ENCODE measurements at regions not wholly inside any gene's neighbourhood (a gene's known extent, or its start where the extent isn't known, plus 50 kb on each side); places are given as distances from the start of the nearest gene placed in this dataset.
"Not testable (repeated sequence)": the region's sequence is repeated elsewhere in the genome, so short reads cannot be mapped to it uniquely, and the experiment has no call there.

- TF ChIP-seq CTCF (IDR thresholded peaks at IDR 0.05): no peak
- intact Hi-C loops (cut with DNase I; ENCODE audit: low total_unique reads): no loop called here
- no peaks in the 10 kb centered on the region for H3K9me3 ChIP-seq
- H3K27me3 ChIP-seq: no peaks in the 10 kb centered on the region
- peaks cover 0 to 60% (median 37%) of the 10 kb centered on the region in 4 donors for H3K4me1 ChIP-seq
- no peaks in the 10 kb centered on the region for H3K36me3 ChIP-seq
- no peak for DNase-seq
- no peak overlapping the region for H3K4me3 ChIP-seq
- H3K27ac ChIP-seq: peak overlapping the region; percentile 55 to 56
Observed at GRCh38 chr13:44312834-44313551, 60.6 kb upstream of the SERP2 start.

GRCh38 chr13:44313674-44314073 is 60.0 kb upstream of the SERP2 start:
- intact Hi-C loops (cut with DNase I; ENCODE audit: low total_unique reads): no loop called here

GRCh38 chr13:44314160-44314559 is 59.5 kb upstream of the SERP2 start:
- H3K27ac ChIP-seq: peak overlapping the region; percentile 55 to 56
- H3K36me3 ChIP-seq; intact Hi-C loops (cut with DNase I; ENCODE audit: low total_unique reads); H3K9me3 ChIP-seq; H3K4me3 ChIP-seq; DNase-seq; H3K27me3 ChIP-seq: not testable (repeated sequence)
- peaks cover 0 to 55% (median 34%) of the 10 kb centered on the region in 4 donors for H3K4me1 ChIP-seq

More at GRCh38 chr13:44313674-44314073, 60.0 kb upstream of the SERP2 start:
- peak overlapping the region; percentile 55 to 56 for H3K27ac ChIP-seq
- H3K4me1 ChIP-seq: peaks cover 0 to 60% (median 36%) of the 10 kb centered on the region in 4 donors
- no peaks in the 10 kb centered on the region for H3K27me3 ChIP-seq
- H3K36me3 ChIP-seq: no peaks in the 10 kb centered on the region
- no peak for TF ChIP-seq CTCF (IDR thresholded peaks at IDR 0.05)
- no peak for DNase-seq
- no peaks in the 10 kb centered on the region for H3K9me3 ChIP-seq
- no peak overlapping the region for H3K4me3 ChIP-seq

GRCh38 chr13:44317752-44318151 is 55.9 kb upstream of the SERP2 start:
- Histone ChIP-seq H3K9me3 (peaks cover 0 to 3% (median 0%) of the 10 kb centered on the region in 3 donors), H3K27ac (peak overlapping the region; percentile 27 to 37), H3K27me3 (no peaks in the 10 kb centered on the region), H3K36me3 (no peaks in the 10 kb centered on the region), H3K4me1 (peaks cover 0 to 31% (median 18%) of the 10 kb centered on the region in 4 donors), H3K4me3 (peak overlapping the region; percentile 9 to 21)
- no peak for DNase-seq
- intact Hi-C loops (cut with DNase I; ENCODE audit: low total_unique reads): no loop called here
- TF ChIP-seq CTCF (IDR thresholded peaks at IDR 0.05): no peak

- TF ChIP-seq CTCF (IDR thresholded peaks at IDR 0.05): no peak
Observed at GRCh38 chr13:44318161-44318560, 55.5 kb upstream of the SERP2 start.

GRCh38 chr13:44320611-44321010 is 53.0 kb upstream of the SERP2 start:
- peaks cover 0 to 16% (median 8%) of the 10 kb centered on the region in 4 donors for H3K4me1 ChIP-seq
- no peak overlapping the region for H3K4me3 ChIP-seq
- H3K9me3 ChIP-seq: peaks cover 0 to 3% (median 0%) of the 10 kb centered on the region in 3 donors
- TF ChIP-seq CTCF (IDR thresholded peaks at IDR 0.05): no peak
- H3K27ac ChIP-seq: no peak overlapping the region
- H3K27me3 ChIP-seq: no peaks in the 10 kb centered on the region
- intact Hi-C loops (cut with DNase I; ENCODE audit: low total_unique reads): no loop called here
- no peak for DNase-seq
- no peaks in the 10 kb centered on the region for H3K36me3 ChIP-seq

More at GRCh38 chr13:44318161-44318560, 55.5 kb upstream of the SERP2 start:
- Histone ChIP-seq H3K9me3 (peaks cover 0 to 3% (median 0%) of the 10 kb centered on the region in 3 donors), H3K27me3 (no peaks in the 10 kb centered on the region), H3K27ac (peak overlapping the region; percentile 27 to 37), H3K36me3 (no peaks in the 10 kb centered on the region), H3K4me1 (peaks cover 0 to 26% (median 15%) of the 10 kb centered on the region in 4 donors), H3K4me3 (peak overlapping the region; percentile 9 to 21)
- intact Hi-C loops (cut with DNase I; ENCODE audit: low total_unique reads): no loop called here
- no peak for DNase-seq

Data from tibial artery (tissue), 4 donors.